Activated CD8-positive, alpha-beta memory T cell treated with anti-CD3 and anti-CD28 coated beads for 4 hours (primary cell): ENCODE measurements at regions not wholly inside any gene's neighbourhood (a gene's known extent, or its start where the extent isn't known, plus 50 kb on each side); places are given as distances from the start of the nearest gene placed in this dataset.

Experiments
- DNase-seq, 2 donors: peaks; one replicate each; pipeline ENCODE4 v3.0.0-alpha.2; 2020; ENCODE audit warnings: low read depth in 2 of 2

DNA sequence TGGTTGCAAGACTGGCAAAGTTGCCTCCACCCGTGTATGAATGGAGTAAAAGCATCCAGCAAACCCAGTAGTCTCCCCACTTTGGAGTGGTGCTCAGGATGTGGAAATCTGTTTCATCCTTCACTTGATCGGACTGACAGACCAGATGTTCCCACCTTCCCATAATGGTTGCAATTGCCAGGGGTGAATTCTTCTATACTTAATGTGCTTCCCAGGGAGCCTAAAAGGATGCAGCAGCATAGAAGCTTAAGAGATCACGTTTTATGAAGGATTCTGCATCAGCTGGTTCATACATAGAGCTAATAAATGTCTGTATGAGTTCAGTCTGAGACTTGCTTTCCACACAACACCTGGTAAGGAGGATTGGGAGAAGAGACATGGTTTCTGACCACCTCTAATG lies 198.8 kb upstream of the S1PR3 start:
- DNase-seq, result no peak

DNA sequence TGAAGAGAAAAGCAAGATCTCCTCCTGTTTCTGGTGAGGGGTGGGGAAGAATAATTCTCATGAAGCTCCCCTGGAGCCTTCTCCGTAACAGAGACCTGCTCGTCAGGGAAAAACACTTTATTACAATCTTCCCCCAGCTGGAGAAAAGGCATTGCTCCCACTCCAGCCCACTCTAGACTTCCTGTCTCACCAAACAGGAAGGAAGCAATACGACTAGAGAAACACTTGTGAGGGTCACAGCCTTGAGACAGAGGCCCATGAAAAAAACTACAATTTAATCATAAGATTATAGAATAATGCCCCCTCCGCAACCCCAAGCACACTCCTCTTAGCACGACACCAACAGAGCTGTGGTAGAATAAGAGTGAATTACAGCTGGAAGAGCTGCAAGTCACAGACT lies 197.2 kb upstream of the S1PR3 start:
- DNase-seq, result no peak

DNA sequence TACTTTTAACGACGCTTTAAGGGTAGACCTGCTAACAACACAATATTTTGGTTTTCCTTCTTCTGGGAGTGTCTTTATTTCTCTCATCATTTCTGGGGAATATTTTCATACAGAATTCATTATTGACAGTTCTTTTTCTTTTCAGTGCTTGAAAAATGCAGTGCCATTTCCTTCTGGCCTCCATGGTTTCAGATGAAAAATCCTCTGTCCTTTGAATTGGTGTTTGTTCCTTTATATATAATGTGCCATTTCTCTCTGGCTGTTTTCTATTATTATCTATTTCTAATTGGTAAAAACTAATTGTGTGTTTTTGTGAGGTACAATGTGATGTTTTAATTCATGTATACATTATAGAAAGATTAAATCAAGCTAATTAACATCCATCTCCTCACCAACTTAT lies 194.3 kb upstream of the S1PR3 start:
- no peak for DNase-seq

DNA sequence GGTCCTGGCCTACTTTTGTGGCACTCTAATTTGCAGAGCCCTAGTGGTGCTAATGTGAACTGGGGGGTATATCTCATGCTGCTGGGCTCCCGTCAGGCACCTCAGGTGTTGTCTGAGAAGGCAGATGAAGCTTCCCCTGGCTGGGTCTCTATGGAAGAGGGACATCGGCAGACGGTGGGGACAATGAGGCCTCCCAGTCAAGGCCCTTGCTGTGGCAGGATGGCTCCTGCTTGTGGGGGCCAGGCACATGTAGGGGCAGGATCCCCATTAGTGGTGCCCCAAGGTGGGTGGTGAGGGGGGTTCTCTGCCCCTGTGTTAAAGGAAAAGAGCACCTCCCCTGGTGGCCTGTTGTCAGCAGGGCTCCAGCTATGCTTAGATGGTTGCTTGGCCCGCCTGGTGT lies 192.8 kb upstream of the S1PR3 start:
- no peak for DNase-seq

DNA sequence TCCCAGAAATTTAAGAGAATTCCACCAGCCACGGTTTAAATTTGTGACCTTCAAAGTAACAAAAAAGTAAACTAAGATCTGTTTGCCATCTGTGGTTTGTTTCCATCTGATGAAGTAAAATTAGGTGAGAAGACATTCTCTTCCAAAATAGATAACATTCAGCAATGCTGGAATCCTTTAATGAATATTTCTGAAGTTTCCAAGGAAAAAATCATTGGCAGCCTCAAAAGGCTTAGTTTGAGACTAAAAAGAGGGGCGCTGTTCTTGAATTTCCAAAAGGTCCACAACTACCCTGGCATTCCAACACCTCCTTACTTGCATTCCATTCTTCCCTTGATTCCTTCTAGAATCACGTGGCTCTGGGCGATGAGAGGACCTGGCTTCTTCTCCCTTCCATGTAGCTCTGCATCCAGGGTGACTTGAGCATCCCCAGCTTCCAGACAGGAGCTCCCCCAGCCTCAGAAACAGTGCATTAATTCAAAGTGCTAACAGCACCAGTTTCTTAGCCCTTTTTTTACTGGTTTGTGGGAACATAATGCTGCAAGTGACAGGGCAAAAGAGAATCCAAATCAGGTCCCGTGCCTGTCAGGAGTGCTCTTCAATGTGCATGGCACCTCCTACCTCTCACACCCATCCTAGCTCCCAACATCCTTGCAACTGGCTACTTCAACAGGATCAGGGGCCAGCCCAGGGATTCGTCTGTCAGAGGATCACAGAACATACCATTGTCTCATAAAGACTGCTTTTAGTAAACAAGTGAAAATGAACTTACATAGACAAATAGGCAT lies 191.5 kb upstream of the S1PR3 start:
- DNase-seq, result no peak

DNA sequence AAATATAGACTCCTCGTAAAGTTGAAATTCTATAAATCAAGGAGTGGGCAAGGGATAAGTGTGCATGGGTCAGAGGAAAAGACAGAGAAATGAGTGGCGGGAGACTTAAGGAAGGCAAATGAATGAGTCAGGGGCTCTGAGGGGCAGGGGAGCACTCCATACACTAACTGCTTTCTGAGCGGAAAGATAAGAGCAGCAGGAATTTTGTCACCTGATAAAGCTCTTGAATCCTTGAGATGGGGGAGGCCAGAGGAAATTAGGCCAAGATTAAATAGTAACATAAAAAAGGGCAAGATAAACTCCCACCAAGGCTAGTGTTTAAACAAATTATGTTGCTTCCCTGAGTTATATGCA lies 191.0 kb upstream of the S1PR3 start:
- DNase-seq, result no peak

DNA sequence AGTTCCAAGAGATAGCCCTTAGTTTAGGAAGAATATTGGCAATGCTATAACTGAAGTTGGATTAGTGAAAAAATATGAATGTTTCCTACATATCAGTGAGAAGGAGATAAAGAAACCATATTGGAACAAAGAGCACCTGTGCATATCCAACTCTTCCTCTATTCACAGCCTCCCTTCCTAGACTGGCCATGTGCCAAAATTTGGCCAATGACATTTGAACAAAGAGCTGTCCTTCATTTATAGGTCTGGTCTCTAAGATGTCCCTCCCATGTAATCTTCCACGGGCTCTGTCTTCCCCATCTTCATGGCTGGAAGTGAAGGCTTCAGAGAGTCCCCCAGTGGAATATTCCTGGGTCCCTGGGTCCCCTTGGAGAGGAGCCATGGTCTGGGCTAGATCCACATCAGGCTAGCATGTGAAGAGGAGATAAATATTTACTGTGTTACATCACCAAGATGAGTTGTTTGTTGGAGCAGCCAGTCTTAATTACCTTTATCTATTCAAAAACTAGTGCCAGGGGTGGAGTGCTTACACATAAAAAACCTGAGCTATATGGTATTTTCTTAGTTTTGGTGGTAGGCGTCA lies 190.0 kb upstream of the S1PR3 start:
- no peak for DNase-seq

DNA sequence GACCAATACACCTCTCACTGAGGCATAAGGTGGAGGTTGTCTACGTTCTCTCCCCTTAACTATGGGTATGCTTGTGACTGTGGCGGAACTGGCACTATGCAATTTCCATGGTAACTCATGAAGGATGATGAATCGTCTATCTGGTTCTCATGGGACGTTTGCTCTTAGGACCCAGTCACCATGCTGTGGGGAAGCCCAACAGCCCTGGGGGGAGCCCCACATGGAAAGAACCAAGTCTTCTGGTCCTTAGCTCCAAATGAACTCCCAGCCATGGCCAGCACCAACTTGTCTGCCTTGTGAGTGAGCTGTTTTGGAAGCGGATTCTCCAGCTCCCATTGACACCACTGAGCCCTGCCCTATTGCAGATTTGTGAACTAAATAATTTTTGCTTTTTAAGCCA lies 188.7 kb upstream of the S1PR3 start:
- no peak for DNase-seq

DNA sequence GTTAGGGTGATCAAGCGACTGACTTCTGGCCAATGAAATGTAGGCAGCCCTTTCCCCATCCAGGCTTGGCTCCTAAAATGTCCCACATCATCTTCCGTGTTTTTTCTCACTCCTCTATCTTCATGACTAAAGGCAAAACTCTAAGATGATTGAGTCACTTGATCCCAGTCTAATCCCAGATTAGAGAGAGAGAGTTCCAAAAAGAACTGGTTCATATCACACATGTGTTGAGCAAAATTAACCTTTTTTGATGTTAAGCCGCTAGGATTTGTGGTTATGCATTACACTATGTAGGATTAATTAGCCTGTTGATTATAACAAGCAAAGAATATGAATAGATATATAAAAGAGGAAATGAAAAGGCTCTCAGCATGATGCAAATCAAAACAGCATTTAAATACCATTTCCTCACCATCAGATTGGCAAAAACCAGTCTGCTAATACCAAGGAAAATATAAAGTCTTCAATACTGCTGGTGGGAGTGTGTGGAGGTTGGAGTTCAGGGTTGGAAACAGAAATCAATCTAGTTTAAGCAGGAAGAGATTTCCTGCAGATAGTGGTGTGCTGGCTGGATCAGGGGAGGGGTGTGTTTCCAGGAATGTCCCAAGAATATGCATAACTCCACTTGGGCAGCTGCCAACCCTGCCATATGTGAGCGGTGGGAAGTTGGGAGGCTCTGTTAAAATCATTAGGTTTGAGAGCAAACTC lies 187.6 kb upstream of the S1PR3 start:
- DNase-seq, result no peak

DNA sequence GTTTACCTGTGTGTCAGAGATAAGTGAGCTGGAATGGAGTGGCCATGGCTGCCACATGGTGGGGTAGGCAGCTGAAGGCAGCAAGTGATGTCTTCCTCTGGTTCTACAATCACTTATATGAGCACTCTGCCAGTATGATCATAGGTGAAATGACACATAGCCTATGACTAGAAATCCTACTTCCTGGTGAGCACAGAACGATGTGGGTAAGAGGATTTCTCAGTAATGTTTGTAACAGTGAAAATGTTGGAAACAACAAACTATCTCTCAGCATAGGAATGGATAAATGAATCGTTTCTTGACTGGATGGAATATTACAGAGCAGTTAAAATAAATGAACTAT lies 187.0 kb upstream of the S1PR3 start:
- no peak for DNase-seq

DNA sequence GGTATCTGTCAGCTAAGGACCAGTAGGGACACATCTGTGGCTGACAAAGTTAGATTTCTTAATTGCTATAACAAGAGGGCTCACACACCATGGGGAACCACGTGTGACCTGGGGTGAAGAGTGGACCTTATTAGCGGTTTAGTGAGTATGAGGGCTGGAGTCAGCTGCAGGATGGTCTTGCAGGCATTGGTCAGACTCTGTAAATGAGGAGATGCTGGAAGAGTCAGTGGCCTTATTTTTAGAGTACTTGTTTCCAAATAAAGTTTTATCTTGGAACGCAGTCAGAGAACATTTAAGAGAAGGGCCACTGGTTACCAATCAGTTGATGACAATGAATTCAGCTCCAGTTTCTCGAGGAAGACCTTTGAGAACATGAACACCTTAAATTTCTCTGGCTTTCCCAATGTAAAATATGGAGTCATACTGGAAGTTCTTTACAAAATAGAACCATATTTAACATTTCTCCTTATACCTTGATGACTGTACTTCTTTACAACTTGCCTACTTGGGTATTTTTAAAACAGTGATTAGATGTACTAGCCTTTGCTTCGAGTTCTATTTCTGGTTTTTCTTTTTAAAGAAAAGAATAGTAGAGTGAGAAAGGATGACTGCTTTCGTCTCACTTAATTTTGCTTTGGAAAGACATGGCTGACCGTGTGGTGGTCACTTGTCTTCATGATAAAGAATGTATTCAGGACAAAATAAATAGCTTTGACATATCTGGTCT lies 185.9 kb upstream of the S1PR3 start:
- DNase-seq, result no peak

DNA sequence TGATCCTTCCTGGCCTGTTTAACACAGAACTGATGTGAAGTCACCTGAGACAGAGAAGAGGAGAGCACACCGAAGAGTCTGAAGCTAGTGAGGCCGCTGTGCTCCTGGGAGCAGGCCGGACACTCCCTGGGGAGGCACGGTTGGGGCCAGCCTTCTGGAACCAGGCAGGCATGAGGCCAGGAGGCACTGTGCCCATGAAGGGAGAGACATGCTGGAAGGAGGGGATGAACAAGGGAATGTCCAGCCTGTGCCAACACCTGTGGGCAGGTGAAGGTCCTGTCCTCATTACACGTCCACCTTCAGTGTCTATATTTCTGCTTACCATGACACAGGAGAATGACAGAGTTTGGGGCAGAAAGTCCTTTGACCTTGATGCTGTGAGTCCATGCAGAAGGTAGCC lies 183.8 kb upstream of the S1PR3 start:
- DNase-seq, result no peak

DNA sequence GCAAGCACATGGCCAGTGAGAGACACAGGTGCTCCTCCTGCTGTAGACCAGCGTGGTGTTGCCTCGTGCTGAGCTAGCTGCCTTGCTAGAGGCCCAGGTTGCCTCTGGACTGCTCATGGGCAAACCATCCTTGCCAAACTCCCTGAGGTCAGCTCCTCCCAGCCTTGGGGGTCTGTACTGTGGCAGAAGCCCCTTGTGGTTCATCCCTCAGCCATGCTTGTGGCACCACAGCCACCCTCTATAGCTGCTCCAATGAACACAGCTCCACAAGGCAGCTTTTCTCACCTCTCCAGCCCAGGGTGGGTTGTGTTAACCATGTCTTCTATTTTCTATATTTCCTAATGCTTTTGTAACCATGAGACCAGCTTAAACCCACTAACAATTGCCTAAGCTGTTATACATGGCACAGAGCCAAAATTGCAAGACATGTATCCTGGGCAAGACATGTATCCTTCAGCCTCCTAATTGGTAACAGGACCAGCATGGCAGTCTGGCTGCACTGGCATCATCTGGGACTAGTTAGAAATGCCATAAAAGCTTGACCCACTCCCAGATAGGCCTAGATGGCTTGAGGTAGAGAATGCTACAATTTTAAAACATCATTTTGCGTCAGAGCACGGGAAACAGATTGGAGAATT lies 183.1 kb upstream of the S1PR3 start:
- DNase-seq, result no peak

DNA sequence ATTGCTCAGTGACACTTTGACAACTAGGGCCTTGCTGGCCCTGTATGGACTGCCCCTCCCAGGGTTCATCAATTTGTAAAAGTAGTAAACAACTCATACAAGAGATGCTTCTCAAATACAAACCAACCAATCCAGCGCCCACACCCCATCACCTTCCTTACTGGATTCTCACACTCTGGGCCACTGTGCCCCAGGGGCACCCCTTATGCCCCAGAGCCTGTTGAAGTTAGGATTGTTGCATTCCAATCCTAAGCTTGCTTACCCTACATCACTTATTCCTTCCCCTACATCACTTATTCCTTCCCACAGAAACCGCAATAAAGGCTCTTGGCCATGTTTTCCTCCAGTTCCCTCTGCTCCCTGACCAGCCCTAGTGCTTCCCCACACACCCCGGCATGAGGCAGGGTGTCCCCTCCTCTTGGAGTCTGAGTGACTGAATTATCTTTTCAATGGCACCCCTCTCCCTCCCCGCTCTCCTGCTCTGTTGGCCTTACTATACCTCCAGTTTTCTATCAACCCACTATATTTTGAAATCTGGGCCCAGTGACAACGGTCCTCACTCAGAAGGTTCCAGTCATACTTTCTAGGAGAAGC lies 182.4 kb upstream of the S1PR3 start:
- DNase-seq, result no peak

DNA sequence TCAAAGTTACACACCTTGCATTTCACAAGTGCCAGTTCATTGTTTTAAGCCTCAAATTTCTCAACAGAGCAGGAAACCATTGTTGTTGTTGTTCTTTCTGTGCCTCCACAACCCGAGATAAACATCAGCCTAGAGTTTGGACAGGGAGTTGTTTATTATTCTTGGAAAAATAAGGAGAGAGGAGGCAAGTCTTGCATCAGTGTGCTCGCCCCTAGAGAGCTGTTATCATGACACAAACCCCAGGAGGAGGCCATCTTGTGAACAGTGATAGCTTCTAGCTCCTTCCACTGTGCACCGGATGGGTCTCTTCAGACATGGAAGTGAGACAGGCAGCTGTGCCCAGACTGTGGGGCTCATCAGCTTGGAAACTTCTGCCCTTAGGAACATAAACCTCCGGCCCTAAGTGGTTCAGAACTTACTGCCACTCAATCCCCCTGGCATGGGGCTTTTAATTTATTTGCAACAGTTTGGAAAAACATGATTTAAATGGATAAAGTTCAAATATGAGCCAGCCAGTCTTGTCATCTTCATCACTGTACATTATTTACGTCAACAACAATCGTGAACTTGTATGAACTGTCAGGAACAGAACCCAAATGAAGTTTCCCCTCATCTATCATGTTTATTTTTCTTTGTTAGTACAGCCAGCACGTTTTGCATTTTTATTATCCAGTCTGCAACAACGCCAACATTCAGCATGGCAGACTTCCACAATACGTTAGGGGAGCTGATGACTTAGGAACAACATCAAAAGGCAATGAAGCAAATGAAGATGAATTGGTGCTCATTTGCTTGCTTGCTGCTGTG lies 181.7 kb upstream of the S1PR3 start:
- DNase-seq, result no peak

DNA sequence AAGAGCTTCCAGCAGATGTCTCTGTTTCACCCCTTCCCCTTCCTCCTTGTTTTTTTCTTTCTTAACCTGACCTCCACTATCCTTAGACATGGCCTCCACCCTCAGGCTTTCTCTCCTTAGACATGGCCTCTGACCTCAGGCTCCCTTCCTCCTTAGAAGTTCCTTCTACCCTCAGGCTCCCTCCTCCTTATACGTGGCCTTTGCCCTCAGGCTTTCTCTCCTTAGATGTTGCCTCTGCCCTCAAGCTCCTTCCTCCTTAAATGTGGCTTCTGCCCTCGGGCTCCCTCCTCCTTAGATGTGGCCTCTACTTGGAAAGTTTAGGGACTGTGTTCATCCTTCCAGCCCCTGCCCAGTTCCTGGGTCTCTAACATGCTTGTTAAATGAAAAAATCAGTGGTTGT lies 180.4 kb upstream of the S1PR3 start:
- no peak for DNase-seq

DNA sequence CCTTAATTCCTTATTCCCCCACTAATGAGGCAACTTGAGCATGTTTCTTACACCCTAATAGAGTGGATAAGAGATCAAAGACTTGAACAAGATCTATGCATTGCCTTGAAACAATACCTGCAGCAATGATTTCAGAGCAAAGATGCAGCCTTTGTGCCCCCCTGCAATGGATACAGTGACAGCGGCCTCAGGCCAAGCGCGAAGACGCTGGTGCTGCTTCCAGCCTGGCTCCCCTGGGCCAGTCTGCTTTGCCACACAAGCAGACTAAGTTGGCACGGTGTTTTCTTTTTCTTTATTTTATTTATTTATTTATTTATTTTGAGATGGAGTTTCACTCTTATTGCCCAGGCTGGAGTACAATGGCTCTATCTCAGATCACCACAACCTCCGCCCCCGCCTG lies 179.8 kb upstream of the S1PR3 start:
- no peak for DNase-seq

DNA sequence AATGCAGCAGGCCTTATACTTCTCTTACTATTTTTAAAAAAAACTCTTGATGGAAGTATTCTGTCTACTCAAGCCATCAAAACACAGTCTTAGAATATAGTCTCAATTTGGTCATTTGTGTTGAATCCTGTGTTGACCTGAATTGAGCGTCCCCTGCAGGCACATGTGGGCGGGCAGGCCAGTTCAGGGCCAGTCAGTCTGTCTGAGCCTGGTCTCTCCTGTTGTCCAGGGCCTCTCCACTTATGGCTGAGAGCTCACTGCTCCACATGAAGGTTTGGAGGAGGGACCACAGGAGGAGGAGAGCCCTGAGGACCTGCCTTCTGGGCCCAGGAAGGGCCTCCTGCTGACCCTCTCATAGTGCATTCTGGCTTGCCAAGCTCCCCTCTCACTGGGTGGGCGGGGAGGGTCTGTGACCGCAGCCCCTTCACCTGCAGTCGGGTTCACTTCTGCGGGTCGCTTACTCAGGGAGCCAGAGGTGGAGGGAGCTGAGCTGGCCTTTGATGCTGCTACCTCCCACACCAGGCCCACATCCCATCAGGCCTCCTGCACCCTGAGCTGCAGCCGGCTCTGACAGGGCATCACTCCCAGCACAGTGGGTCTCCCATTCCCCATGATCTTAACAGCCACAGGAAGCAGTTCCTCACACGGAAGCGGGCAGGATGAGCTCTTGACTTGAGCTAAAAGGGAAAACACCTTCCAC lies 178.2 kb upstream of the S1PR3 start:
- no peak for DNase-seq

DNA sequence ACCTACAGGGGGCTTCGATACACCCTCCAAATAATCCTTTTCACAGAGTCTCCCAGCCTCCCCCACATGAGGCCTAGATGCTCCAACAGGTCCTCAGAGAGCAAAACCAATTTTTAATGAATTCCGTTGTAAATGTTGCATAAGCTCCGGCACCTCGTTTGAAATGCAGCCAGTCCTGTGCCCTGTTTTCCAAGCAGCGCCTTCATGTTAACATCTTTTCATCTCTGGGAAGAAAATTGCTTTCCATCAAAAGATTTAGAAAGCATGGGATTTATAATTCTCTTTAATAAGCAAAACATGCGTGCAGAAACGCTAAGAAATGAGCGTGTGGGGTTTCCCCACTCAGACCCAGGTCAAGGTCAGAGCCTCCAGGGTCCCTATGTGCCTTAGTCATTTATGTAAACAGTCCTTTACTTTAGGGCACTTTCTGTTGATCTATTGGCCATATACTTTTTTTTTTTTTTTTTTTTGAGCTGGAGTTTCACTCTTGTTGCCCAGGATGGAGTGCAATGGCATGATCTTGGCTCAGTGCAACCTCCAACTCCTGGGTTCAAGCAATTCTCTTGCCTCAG lies 177.5 kb upstream of the S1PR3 start:
- no peak for DNase-seq

DNA sequence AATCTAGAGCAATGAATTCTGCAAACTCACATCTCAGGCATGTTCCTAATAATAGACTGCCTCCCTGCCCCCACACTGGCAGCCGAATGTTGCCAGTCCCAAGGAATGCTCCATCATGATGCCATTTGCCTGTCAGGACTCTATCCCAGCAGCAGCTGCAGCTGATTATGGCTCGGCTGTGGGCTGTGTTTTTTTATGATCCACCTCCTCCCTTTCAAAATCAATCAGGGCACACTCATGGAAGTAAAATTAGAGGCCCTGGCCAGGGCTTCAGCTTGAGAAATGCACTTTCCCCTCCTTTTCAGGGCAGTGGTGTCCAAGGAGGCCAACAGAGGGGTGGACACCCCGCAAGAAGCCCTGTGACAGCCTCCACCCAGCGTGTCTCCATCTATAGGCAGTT lies 176.7 kb upstream of the S1PR3 start:
- DNase-seq, result no peak
